GM19438 (cell line): ENCODE measurements at regions not wholly inside any gene's neighbourhood (a gene's known extent, or its start where the extent isn't known, plus 50 kb on each side); places are given as distances from the start of the nearest gene placed in this dataset.

Experiments used
- ATAC-seq: cut with Tn5 transposase; IDR thresholded peaks from one replicate; pipeline ENCODE4 v1.9.1; 2021; ENCODE audit warnings: low read depth; ENCODE audit not compliant: unreplicated experiment

DNA sequence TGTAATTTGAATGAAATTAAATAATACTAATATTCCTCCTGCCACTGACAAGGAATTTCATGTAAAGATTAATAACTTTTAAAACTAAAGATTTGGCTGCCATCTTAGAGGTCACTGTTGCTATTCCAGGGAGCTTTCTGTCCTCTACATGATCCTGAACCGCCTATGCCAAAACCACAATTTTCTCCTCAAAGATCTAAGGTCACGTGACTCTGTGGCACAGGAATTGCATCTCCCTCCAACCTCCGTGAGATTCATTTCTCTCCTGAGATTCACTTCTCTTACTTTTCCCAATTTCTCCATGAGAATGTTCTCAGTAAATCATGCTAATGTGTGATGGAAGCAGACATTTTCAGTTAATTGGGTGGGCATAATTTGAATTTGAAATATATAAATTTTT is 379.6 kb upstream of the TSHZ2 start:
- ATAC-seq = no peak

GRCh38 chr20:52590100-52590499 is 382.1 kb upstream of the TSHZ2 start:
- ATAC-seq = no peak

DNA sequence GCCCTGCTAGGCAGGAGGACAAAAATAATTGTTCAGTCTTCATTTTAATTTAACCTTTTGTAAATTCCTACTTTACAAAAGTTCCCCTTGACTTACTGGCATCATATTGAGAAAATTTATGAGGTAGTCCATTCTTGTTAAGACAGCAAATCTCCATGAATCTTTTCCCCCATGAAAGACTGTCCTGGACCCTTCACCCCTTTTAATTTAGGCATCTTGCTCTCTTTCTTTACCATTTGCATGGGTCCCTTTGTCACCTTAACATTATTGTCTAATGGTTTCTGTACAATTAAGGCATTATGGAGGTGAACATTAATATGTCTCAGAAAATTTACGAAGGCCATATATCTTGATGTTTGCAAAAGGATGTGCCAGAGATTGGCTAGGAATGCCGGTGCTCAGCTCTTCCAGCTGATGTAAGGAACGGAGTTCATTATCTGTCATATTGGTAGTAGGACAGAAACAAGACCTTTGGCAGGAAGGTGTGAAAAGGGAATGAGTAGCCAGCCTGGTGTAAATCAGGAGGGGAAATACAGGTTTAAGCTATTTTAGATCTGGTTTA is 382.8 kb upstream of the TSHZ2 start:
- ATAC-seq = no peak

DNA sequence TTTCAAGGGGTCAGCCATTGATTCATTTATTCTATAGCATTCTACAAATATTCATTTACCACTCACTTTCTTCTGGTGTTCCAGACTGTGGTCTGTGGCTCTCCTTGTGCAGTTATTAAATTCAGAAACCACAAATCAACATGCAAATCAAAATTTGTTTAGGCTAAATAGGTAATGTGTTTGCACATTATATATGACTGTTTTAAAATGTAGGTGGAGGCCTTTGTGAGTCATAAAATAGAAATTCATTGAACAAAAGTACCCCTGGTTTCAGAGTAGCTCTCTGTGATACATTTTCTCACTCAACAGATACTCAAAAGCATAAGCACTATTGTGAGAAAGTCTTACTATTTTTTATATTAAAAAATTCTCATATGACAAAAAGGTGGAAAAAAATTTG is 385.5 kb upstream of the TSHZ2 start:
- ATAC-seq = no peak

- ATAC-seq = no peak
Observed at GRCh38 chr20:52585333-52585732, 386.8 kb upstream of the TSHZ2 start.

DNA sequence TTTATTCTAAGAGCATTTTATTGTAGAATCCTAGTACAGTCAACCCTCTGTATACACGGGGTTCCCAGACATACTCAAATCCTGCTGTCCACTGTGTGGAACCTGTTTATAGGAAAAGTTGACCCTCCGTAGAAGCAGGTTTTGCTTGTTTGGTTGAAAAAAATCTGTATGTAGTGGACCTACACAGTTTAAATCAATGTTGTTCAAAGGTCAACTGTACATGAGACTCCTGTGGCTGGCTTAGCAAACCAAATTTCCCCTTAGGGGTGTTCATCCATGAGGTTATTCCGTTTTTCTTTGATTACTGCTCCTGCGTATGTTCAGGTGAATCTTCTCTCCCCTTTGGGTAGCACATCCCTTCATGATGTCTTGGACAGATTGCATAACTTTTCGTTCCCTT is 387.0 kb upstream of the ZFP64 start:
- ATAC-seq = no peak

DNA sequence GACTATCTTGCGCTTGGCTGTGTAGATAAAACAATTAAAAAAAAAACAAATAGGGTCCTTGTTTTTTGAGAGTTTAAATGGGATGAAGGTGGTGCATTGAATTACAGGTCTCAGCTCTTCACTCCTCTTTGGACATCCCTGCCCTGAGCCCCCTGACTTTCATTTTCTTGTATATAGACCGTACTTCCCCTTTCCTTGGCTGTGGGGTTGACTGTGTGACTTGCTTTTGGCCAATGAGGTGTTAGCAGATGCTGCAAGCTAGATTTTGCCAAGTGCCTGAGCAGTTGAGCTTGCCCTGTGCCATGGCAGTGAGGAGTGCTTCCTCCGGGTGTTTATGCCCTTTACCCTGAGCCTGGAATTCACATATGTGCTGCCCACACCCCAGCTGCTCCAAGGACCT is 386.1 kb upstream of the ZFP64 start:
- ATAC-seq = no peak

GRCh38 chr20:52572687-52573086 is 381.1 kb upstream of the ZFP64 start:
- ATAC-seq = no peak

- ATAC-seq = no peak
Observed at GRCh38 chr20:52569201-52569600, 377.6 kb upstream of the ZFP64 start.

DNA sequence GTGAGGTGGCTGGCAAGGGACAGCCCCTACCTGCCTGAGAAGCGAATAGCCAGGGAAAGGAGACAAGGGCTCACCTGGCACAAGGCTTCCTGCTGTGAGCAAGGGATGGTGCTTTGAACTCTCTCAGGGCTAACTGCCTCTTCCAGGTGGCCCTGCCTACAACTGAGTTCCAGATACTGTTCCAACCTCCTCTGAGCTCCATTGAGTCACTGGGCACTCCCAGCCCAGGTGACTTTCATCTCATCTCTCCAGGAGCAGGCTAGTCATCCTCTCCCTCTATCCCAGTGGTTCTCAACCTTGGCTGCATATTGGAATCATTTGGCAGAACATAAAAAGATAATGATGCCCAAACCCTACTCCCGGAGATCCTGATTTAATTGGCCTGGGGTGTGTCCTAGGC is 374.0 kb upstream of the ZFP64 start:
- ATAC-seq = no peak

DNA sequence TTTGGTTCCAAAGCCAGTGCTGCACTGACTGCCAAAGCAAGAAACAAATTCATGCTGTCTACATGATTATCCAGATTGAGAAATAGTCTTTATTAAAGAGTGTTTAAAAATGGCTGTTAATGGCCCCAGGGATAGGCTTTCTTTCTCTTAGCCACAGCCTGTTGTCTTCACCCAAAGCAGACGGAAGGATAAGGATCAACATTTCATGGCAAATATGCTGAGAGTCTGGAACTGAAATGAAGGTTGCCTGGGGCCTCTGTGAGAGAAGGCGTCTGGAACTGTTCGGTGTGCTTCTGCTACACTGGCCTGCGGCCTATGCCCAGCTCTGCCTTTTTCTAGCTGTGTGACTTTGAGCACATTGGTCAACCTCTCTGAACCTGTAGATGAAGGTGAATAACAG is 373.0 kb upstream of the ZFP64 start:
- ATAC-seq = no peak

- no peak for ATAC-seq
Observed at GRCh38 chr20:52552181-52552872, 360.7 kb upstream of the ZFP64 start.

DNA sequence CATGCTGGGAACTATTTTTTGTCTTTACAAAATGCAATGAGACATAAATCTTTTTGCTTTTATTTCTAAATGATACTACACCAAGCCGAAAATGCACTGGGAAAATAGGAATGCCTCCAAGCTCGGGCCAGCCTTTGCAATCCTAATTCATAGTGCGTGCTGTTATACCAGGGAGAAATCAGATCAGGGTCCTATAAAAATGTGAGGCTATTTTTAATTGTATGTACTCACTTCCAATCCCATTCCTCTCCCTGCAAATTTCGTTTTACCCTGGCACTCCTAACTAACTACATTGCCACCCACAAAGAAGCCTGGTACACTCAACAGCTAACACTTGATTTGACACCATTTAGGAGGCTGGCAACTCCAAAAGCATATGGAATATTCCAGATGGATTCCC is 350.6 kb upstream of the ZFP64 start:
- no peak for ATAC-seq

- no peak for ATAC-seq
Observed at GRCh38 chr20:52540509-52540908, 348.9 kb upstream of the ZFP64 start.

DNA sequence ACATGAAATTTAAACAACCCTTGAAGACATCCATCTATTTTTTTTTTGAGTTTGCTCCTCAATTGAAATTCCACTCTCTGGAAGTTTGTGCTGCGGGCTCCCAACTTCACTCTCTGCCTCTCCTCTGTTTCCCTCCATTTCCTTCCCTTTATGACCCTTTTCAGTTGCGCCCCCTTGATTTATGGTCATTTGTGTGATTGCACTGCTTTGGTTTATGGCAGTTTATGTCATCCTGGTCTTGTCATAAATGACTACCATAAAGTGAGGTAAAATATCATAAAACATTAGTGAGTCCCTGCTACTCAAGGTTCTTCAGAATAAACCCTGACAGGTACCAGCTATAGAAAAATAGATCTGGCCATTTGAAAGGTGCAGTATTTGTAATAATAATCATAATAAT is 348.3 kb upstream of the ZFP64 start:
- no peak for ATAC-seq

DNA sequence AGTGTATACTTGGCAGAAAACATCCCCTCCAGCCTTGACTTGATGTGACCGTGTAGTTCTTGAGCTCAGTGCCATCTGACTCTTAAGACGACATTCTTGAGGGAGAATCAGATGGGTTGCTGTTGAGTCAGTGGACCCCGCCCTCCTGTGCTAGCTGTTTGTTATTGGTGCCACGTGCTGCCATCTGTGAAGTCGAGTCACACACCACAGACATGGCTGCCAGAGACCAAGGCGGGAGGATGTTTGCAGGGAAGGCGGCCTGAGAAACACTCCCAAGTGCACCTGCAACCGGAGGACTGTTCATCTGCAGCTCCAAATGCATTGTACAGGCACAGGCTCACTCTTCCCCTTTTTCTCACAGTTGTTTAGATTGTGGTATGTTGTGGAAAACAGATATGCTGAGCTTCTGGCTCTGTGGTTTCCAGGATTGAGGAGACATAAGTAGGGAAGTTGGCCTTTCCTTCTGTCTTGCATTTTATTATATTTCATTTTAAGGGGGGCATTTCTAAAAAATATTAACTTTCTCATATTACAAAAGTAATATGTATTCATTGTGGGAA is 345.3 kb upstream of the ZFP64 start:
- ATAC-seq = no peak

DNA sequence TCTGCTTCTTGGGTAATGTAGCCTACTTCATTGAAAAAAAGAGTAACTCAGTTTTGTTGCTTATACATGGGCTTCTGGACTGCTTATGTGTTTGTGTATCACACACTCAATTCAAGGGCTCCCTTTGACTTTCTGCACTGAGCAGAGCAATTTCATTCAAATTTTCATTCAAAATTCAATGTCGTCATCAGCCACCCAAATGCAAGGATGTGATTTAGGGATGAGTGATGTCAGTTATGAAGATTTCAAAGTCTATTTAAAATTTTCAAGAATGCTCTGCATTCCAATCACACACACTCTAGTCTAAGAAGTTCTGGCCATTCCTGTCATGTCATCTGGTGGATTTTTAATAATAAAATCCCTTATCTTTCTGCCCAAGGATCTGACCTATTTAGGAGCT is 344.5 kb upstream of the ZFP64 start:
- no peak for ATAC-seq

- ATAC-seq = no peak
Observed at GRCh38 chr20:52534616-52535015, 343.0 kb upstream of the ZFP64 start.

GRCh38 chr20:52533401-52533800 is 341.8 kb upstream of the ZFP64 start:
- ATAC-seq = no peak

- no peak for ATAC-seq
Observed at GRCh38 chr20:52532674-52533073, 341.1 kb upstream of the ZFP64 start.

DNA sequence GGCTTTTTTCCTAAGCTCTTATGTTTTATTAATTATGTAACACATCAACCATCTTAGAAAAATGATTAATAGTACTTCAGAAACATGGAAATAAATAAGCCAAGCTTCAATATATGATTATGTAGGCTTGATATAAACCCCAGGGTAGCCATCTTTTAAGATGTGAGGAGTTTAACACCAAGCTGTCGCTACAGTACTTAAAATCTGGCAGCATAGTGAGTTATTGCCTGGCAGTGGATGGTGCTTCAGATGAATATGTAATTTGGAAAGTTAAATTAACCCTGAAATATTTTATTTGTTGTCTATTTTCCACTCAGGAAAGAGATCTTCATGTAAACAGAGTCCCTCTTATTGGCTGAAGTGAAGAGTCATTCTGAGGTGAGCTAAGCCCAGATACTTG is 339.0 kb upstream of the ZFP64 start:
- ATAC-seq = no peak

GRCh38 chr20:52529826-52530225 is 338.2 kb upstream of the ZFP64 start:
- no peak for ATAC-seq
